Epithelial cell of prostate (primary cell): ENCODE measurements at regions not wholly inside any gene's neighbourhood (a gene's known extent, or its start where the extent isn't known, plus 50 kb on each side); places are given as distances from the start of the nearest gene placed in this dataset.
"Not testable (repeated sequence)": the region's sequence is repeated elsewhere in the genome, so short reads cannot be mapped to it uniquely, and the experiment has no call there.

Experiments used
- DNase-seq: peaks from one replicate; pipeline ENCODE4 v3.0.0-alpha.2; 2011; ENCODE audit warnings: low read depth, low spot score
- H3K27ac ChIP-seq: fragments of 450-650 bp; 2 replicates; pipeline ENCODE4 v1.5.1; 2017; ENCODE audit warnings: mild to moderate bottlenecking

DNA sequence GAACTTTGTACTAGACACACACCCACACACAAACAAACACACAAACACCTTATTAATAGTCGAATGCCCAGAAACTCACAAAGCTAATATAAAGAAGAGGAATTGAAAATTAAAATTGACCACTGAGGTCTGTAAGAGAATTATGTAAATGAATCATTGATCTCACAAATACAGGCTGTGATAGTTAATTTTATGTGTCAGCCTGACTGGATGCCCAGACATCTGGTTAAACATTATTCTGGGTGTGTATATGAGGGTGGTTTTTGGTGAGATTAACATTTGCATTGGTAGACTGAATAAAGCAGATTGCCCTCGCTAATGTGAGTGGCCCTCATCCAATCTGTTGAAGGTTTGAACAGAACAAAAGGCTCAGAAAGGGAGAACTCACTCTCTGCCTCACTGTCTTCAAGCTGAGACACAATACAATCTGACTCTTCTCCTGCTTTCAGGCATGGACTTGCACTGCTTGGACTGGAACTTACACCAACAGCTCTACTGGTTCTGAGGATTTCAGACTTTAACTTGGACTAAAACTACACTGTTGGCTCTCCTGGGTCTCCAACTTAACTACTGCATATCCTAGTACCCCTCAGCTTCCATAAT is 199.4 kb upstream of the TTC14 start:
- no peak for DNase-seq
- peak overlapping the region; percentile 86 for H3K27ac ChIP-seq

DNA sequence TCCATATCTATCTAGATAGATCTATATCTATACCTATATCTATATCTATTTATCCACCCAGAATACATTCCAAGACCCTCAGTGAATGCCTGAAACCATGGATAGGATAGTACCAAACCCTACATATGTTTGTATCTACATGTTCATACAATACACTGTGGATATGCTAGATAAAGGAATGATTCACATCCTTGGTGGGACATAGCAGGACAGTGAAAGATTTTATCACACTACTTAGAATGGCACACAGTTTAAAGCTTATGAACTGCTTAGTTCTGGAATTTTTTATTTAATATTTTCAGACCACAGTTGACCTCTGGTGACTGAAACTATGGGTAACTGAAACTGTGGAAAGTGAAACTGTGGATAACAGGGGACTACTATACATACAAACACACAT is 198.8 kb upstream of the TTC14 start:
- no peak for DNase-seq
- peak overlapping the region; percentile 86 for H3K27ac ChIP-seq

DNA sequence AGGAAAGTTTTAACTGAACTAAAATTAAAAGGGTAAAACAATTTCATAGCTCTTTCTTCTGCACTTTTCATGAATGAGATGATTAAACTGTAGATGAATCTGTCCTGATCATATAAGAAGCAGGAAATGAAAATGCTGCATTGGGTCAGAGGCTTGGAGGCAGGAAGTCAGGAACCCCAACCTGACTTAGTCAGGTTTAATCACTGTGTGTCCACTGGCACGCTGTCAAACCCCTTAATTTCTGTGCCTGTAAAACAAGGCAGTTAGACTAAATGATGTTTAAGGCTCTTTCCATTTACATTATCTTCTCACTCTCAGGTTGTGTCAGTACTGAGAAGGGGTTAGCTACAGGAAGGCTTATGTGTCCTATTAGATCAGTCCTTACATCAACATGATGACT is 193.3 kb upstream of the TTC14 start:
- H3K27ac ChIP-seq, result peak overlapping the region; percentile 89
- DNase-seq, result peak; percentile 59

DNA sequence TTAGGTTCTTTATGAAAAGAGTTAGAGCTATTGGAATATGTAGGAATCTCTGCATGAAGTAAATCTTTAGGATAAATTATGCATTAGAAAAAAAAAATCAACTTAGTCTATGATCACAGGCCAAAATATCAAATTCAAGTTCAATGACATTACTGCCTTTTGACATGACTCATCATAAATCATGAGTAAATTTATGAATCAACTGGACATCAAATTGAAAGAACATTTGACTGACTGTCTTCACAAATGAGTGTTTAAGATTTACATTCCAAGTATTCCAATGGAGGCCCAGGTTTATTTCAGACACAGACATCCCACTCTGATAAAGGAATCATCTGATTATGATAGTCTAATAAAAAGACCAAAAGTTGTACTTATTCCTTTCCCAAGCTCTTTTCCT is 192.8 kb upstream of the TTC14 start:
- DNase-seq, result no peak
- peak overlapping the region; percentile 89 for H3K27ac ChIP-seq

DNA sequence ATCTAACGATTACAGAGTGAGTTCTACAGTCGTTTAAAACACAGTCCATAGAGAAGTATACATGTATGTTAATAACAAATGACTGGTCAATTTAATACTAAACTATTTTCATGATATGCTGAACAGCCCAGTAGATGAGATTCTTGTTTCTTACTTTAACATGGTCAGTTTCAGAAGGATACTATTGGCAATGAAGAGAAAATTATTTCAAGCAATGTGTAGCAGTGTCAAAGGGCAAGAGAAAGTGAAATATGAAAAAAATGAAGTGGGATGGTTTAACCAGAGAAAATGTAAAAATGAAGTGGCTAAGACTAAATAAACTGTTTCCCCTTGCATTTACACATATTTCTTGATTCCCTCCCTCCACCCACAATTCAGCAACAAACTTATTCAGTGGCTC is 192.1 kb upstream of the TTC14 start:
- DNase-seq, result no peak

DNA sequence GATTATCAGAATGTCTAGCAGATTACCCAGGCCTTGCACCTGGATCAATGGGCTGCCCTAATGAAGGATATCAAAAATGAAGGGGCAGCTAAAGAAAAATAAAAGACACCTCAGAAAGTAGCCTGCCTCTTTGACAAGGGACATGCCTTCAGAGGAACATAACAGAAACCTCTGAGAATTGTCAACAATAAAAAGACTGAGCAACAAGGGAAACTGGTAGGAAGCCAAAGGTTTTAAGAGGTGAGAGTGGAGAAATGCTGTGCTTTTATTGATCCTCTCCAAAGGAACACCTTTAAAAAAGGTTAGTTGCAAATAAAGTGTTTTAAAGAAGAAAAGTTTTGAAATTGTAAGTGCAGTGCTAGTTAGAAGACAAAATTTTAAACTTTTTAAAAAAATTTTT is 187.8 kb upstream of the TTC14 start:
- DNase-seq, result no peak
- H3K27ac ChIP-seq, result peak overlapping the region; percentile 82

More for the DNA sequence above, 192.1 kb upstream of the TTC14 start:
- H3K27ac ChIP-seq, result peak overlapping the region; percentile 89

DNA sequence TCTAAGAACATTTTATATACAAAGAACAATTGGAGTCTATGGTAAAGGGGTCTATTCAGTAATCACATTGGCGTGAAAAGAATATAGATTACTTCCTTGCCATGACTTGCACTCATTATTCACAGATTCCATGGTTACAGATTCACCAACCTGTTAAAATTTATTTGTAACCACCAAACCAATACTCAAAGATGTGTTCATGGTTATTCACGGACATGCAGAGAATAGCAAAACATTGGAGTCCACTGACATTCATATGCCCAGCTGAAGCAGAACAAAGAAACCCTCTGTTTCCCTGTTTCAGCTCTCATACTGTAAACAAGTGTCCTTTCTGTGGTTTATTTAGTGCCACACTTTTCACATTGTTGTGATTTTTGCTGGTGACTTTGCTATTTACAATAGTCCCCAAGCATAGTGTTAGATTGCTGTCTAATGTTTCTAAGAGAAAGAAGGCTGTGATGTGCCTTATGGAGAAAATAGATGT is 185.8 kb upstream of the TTC14 start:
- no peak for DNase-seq
- H3K27ac ChIP-seq, result peak overlapping the region; percentile 82

DNA sequence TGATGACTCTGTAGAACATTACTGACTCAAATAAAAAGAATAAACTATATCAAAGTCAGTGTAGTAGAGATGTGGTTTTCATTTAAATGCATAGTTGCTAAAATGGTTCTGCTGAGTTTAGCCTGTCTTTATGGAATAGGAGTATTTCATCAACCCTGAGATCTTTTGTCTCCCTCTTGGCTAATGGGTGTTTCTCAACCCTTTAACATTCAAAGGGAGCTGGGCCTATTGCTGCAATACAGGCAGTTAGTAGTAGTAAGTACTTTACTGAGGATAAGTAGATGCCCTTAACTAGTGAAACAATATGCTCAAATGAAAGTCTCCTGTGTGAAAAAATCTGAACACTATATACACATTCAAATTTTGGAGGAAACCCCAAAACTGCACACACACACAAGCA is 184.7 kb upstream of the TTC14 start:
- H3K27ac ChIP-seq, result peak overlapping the region; percentile 82

DNA sequence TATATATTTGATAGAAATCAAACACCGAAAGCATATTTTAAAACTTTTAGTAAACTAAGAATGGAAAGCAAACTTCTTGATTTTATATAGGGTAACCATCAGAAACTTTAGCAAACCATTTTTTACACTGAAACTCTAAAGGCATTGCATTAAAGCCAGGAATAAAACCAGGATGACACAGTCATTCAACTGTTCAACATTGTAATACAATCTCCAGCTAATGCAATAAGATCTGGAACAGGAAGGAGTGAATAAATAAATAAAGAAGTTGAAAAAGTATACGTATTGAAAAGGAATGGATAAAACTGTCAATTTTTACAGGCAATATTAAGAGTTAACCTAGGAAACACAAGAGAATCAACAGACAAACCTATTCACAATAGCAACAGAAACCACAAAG is 181.9 kb upstream of the TTC14 start:
- peak overlapping the region; percentile 91 for H3K27ac ChIP-seq
- DNase-seq, result no peak

More for the DNA sequence above, 184.7 kb upstream of the TTC14 start:
- no peak for DNase-seq

DNA sequence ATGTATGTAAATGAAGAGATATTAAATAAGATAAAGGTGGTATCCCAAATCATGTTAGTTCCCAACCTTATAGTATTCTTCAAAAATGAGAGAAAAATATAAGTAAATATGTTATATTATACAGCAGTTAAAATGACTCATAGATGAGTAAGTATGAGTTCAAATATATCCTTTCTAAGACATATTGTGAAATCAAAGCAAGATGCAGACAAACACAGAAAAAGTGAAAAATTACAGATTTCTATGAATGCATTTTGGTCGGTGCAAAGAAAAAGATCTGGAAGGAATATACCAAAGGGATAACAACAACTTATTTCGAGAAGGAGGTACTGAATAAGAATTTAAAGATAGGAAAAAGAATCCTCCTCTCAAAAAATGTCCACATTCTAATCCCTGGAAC is 181.2 kb upstream of the TTC14 start:
- peak overlapping the region; percentile 91 for H3K27ac ChIP-seq
- DNase-seq, result no peak

DNA sequence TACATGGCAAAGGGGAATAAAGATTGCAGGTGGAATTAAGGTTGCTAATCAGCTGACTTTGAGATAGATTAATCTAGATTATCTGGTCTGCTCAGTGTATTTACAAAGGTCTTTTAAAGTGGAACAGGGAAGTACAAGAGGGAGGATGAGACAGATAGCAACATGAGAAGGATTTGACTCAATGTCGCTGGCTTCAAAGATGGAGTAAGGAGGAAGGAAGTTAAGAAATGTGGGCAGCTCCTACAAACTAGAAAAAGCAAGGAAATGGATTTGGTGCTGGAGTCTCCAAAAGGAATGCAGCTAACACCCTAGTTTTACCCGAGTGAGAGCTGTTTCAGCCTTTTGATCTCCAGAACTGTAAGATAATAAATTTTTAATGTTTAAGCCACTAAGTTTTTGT is 180.7 kb upstream of the TTC14 start:
- H3K27ac ChIP-seq, result peak overlapping the region; percentile 91
- no peak for DNase-seq

DNA sequence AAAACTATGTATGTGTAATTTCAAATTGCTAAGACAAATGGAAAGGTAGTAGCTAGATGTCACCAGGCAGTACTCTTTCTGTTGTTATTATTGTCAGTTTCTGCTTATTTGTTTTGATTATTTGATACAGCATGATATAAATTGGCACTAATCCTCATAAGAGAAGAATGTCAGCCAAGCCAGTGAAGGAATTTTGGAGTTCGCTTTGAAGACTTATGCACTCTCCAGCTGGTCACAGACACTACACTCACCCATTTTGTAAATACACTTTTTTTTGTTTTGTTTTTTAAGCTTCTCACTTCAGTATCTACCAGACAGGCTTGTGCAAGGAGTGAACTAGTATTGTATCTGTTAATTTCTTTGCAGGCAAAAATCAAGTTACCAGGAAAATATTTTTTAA is 180.2 kb upstream of the TTC14 start:
- no peak for DNase-seq
- peak overlapping the region; percentile 91 for H3K27ac ChIP-seq

DNA sequence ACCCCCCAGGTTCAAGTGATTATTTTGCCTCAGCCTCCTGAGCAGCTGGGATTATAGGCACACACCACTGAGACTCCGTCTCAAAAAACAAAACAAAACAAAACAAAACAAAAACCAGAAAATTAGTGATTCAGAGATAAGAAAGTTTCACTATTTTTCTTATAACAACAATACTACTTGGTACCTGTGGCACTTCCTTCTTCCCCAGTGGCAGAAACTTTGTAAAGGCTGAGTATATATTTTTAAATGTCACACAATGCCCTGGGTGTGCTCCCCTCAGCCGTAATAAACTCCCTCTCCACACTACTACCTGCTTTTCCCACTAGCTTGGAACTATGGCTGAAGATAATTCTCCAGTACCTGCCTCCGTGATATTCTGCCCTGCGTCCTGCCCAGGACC is 177.7 kb upstream of the TTC14 start:
- not testable (repeated sequence) for H3K27ac ChIP-seq, DNase-seq

DNA sequence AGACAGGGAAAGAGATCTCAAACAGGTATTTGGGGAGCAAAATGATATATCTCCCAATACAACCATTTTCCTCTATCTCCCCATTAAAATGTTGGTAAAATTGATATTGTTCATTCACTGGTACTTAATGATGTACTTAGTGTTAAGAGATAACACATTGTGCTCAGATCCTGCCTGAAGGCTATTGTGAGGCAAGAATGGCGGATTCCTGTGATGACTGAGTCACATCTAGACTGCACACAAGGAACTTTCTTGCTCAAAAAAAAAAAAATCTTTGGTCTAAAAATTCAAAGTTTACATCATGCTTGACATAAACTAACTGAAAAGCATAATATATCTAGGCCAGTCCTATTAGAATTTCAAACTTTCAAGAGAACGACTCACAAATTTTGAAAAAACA is 171.1 kb upstream of the TTC14 start:
- DNase-seq, result no peak
- peak overlapping the region; percentile 90 for H3K27ac ChIP-seq

DNA sequence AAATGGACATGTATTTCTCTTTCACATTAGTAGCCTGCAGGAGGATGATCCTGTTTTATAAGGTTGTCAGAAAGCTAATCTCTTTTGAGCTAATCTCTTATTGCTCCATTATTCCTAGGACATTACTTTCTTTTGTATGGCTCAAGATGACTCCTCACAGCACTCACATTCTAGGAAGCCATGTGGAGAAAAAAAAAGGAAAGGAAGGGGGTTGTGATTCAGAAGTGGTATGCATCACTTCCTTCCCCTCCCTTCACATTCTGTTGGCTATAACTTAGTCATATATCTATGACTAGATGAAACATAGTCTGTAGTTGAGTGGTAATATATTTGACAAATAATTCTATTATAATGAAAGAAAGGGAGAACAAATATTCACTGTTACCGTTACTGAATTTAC is 168.8 kb upstream of the TTC14 start:
- peak; percentile 82 for DNase-seq
- H3K27ac ChIP-seq, result peak overlapping the region; percentile 90

DNA sequence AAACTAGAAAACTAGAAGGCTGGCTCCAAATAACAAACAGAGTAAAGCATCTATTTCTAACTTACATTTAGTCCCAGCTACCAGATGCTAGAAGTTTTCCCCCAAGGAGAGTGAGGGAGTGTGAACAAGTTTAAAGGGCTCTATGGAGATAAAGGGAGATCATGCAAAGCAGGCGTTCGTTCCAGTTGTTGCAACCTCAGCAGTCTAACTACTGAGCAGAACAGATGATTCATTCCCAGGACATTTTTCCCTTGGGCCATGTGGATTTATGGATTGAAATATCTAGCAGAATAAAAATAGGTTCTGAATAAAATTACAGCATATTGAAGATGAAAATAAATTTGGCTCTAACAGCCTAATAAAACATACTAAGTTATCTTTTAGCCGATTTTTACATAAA is 154.8 kb upstream of the TTC14 start:
- DNase-seq, result no peak

DNA sequence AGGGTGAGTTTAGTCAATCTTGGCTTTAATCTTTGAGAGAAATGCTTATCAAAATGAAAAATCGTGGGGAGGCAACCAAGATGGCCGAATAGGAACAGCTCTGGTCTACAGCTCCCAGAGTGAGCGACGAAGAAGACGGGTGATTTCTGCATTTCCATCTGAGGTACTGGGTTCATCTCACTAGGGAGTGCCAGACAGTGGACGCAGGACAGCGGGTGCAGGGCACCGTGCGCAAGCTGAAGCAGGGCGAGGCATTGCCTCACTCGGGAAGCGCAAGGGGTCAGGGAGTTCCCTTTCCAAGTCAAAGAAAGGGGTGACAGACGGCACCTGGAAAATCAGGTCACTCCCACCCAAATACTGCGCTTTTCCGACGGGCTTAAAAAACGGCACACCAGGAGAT is 153.6 kb upstream of the TTC14 start:
- not testable (repeated sequence) for H3K27ac ChIP-seq, DNase-seq

More for the DNA sequence above, 154.8 kb upstream of the TTC14 start:
- H3K27ac ChIP-seq, result peak overlapping the region; percentile 3

DNA sequence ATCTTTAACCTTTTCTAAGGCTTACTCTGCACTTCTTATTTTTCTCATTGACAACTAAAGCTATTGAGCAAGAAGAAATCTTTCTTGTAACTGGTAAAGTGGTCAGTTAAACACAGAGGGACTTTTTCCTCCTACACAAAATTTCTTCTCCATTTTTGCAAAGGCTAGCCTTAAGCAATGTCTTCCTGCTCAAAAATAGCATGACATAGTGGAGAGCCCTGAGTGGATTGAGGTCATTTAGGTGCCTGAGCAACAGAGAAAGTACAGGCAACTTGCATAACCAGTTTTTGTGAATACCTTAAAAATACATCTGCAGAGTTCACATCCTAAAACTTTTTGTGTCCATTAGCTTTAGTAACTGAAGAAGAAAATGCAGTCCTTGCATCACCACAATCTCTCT is 144.7 kb upstream of the TTC14 start:
- no peak overlapping the region for H3K27ac ChIP-seq
- DNase-seq, result no peak

DNA sequence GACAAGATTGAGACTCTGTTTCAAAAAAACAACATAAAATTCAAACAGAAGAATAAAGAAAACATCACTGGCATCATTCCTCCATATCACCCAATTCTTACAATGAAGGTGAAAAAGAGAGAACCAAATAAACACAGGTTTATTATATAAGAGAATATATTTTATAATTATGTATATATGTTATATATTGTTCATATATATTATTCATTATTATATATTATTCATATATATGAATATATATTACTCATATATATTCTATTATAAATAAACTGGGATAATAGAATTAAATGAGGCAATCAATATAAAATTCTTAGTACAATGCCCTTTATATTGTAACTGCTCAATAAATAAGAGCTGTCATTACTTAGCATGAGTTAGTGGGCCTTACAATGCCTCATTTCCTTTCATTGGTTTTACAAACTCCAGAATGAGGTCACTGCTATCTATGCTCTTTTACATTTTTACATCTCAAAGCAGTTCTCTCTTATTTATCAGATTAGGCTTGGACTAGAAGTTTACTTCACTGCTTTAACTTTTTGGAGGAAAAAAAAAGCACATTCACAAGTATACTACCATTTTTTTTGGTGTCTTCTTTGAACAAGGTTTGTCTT is 135.5 kb upstream of the TTC14 start:
- H3K27ac ChIP-seq, result peak overlapping the region; percentile 85
- DNase-seq, result no peak

DNA sequence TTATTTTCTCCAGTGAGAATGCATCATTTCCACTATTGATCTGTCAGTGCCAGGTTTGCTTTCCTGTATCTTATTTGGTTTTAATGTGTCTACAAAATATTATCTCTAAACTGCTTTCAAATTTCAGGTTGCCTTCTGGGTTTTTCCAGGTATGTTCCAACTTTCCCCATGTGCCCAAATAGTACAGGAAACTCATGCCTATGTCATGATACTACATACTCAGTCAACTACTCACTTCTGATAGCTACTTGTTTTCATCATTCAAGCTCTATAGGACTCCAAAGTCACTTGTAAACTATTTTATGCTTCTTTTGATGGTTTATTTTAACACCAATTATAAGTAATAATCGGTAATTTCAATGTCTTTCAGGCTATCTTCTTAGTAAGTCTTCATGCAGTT is 134.8 kb upstream of the TTC14 start:
- peak overlapping the region; percentile 85 for H3K27ac ChIP-seq

DNA sequence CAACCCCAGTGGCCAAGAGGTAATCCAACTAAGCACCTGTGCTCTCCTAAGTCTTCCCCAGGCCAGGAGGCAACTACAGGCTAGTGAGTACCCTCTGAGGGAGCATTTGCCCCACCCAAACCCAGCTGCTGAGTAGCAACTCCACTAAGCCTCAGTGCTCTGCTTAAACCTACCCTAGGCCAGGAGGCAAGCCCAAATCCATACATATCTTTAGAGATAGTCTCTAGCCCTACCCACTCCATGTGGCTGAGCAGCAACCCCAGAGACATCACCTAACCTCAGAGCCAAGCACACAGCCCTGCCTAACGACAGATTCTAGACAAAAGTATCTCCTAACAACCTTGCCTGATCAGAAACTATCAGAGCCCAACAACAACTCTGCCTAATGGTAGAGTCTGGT is 132.8 kb upstream of the TTC14 start:
- peak overlapping the region; percentile 85 for H3K27ac ChIP-seq
- no peak for DNase-seq

More for the DNA sequence above, 134.8 kb upstream of the TTC14 start:
- DNase-seq, result no peak

DNA sequence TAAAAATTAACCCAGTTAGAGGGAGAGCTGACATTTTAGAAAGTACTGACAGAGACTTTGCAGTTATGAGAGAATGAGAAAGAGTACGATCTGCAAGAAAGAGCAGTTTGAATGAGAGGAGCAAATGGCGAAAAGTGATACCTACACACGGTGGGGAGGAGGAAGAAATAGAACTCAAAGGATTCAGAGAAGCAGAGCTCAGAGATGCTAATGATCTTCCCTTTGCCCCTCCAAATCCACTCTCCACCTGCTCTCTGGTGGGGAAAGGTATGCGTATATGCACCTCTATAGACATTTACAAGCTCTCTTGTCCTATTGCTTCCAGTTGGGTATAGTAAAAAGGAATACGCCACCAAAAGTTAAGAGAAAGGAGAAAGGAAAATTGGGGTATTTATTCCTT is 123.3 kb upstream of the TTC14 start:
- no peak for DNase-seq

More for the DNA sequence above, 123.3 kb upstream of the TTC14 start:
- no peak overlapping the region for H3K27ac ChIP-seq
